CD4-positive, CD25-positive, alpha-beta regulatory T cell (primary cell): ENCODE measurements at regions not wholly inside any gene's neighbourhood (a gene's known extent, or its start where the extent isn't known, plus 50 kb on each side); places are given as distances from the start of the nearest gene placed in this dataset.

Experiments used
- ATAC-seq, 2 donors: fragments of 150-1000 bp; cut with Tn5 transposase; one replicate each; pipeline ENCODE4 v1.10.0; 2021; ENCODE audit warnings: low read depth in 2 of 2, moderate number of reproducible peaks in 2 of 2, moderate library complexity in 1 of 2
- DNase-seq, 3 donors: peaks; one replicate each; pipeline versions ENCODE4 v3.0.0 to v3.0.0-alpha.2; 2012 to 2022; ENCODE audit warnings: mixed read lengths in 1 of 3
- H3K27ac ChIP-seq: one replicate; pipeline ENCODE4 v1.7.0; 2013; ENCODE audit warnings: mild to moderate bottlenecking, low read length; ENCODE audit not compliant: insufficient read depth, poor library complexity, severe bottlenecking
- H3K27me3 ChIP-seq: one replicate; pipeline ENCODE4 v1.7.0; 2013; ENCODE audit warnings: low read length; ENCODE audit not compliant: control insufficient read depth, insufficient read depth
- H3K36me3 ChIP-seq: one replicate; pipeline ENCODE4 v1.7.0; 2013; ENCODE audit warnings: mild to moderate bottlenecking, low read length, moderate library complexity; ENCODE audit not compliant: control insufficient read depth, insufficient read depth
- H3K4me1 ChIP-seq: 2 replicates; pipeline ENCODE4 v1.7.0; 2013; ENCODE audit warnings: mild to moderate bottlenecking, low read length; ENCODE audit not compliant: insufficient read depth, control insufficient read depth, poor library complexity, severe bottlenecking
- H3K4me3 ChIP-seq: one replicate; pipeline ENCODE4 v1.7.0; 2013; ENCODE audit warnings: low read depth, mild to moderate bottlenecking, low read length, moderate library complexity
- H3K9me3 ChIP-seq, 2 experiments: 1 replicate in 1 of 2; 2 replicates in 1 of 2; pipeline ENCODE4 v1.7.0; 2013; ENCODE audit warnings: low read length in 2 of 2, mild to moderate bottlenecking in 1 of 2, moderate library complexity in 1 of 2; ENCODE audit not compliant: control insufficient read depth in 2 of 2
- H3K27ac Mint-ChIP-seq, 3 donors: one replicate each; pipeline ENCODE4 v1.8.0; 2020 to 2022; ENCODE audit warnings: mild to moderate bottlenecking in 3 of 3, mixed read lengths in 3 of 3, moderate library complexity in 2 of 3
- H3K27me3 Mint-ChIP-seq: one replicate; pipeline ENCODE4 v1.8.0; 2022; ENCODE audit warnings: mild to moderate bottlenecking, mixed read lengths
- H3K36me3 Mint-ChIP-seq: one replicate; pipeline ENCODE4 v1.8.0; 2020; ENCODE audit warnings: mixed read lengths
- H3K4me1 Mint-ChIP-seq, 4 donors: one replicate each; pipeline ENCODE4 v1.8.0; 2020 to 2022; ENCODE audit warnings: mixed read lengths in 4 of 4, mild to moderate bottlenecking in 1 of 4
- H3K4me3 Mint-ChIP-seq, 4 donors: one replicate each; pipeline ENCODE4 v1.8.0; 2020 to 2022; ENCODE audit warnings: mild to moderate bottlenecking in 4 of 4, mixed read lengths in 4 of 4, moderate library complexity in 3 of 4
- H3K9me3 Mint-ChIP-seq, 7 donors: one replicate each; pipeline ENCODE4 v1.8.0; 2020 to 2022; ENCODE audit warnings: mixed read lengths in 7 of 7, mild to moderate bottlenecking in 3 of 7, moderate library complexity in 2 of 7

- Mint-ChIP-seq H3K4me1 (no peaks in the 10 kb centered on the region), H3K27ac (no peak overlapping the region), H3K4me3 (no peak overlapping the region), H3K9me3 (peaks cover 0 to 13% (median 2%) of the 10 kb centered on the region in 7 donors), H3K27me3 (no peaks in the 10 kb centered on the region), H3K36me3 (no peaks in the 10 kb centered on the region)
- Histone ChIP-seq H3K4me1 (no peaks in the 10 kb centered on the region), H3K4me3 (no peak overlapping the region), H3K9me3 (no peaks in the 10 kb centered on the region), H3K36me3 (no peaks in the 10 kb centered on the region), H3K27ac (no peak overlapping the region), H3K27me3 (no peaks in the 10 kb centered on the region)
- ATAC-seq (no peak), DNase-seq (no peak)
These were observed 176.2 kb upstream of the TACR3 start for GRCh38 chr4:103895876-103896465.

- Histone ChIP-seq H3K27ac (no peak overlapping the region), H3K4me1 (no peaks in the 10 kb centered on the region), H3K9me3 (no peaks in the 10 kb centered on the region), H3K4me3 (no peak overlapping the region), H3K36me3 (no peaks in the 10 kb centered on the region), H3K27me3 (no peaks in the 10 kb centered on the region)
- no peak overlapping the region for H3K27ac Mint-ChIP-seq
- no peaks in the 10 kb centered on the region for H3K4me1 Mint-ChIP-seq
- ATAC-seq = no peak
- H3K36me3 Mint-ChIP-seq = no peaks in the 10 kb centered on the region
- no peak for DNase-seq
- peaks cover 0 to 5% (median 2%) of the 10 kb centered on the region in 7 donors for H3K9me3 Mint-ChIP-seq
- H3K4me3 Mint-ChIP-seq = no peak overlapping the region
- no peaks in the 10 kb centered on the region for H3K27me3 Mint-ChIP-seq
These were observed 172.8 kb upstream of the TACR3 start for GRCh38 chr4:103892586-103892985.

- ATAC-seq (no peak), DNase-seq (no peak)
- no peak overlapping the region for H3K27ac Mint-ChIP-seq
- H3K4me1 ChIP-seq = no peaks in the 10 kb centered on the region
- H3K27me3 Mint-ChIP-seq = no peaks in the 10 kb centered on the region
- H3K4me1 Mint-ChIP-seq = no peaks in the 10 kb centered on the region
- no peak overlapping the region for H3K4me3 Mint-ChIP-seq
- H3K9me3 ChIP-seq = no peaks in the 10 kb centered on the region
- H3K36me3 Mint-ChIP-seq = no peaks in the 10 kb centered on the region
- H3K4me3 ChIP-seq = no peak overlapping the region
- no peaks in the 10 kb centered on the region for H3K36me3 ChIP-seq
- peaks cover 0 to 3% (median 0%) of the 10 kb centered on the region in 7 donors for H3K9me3 Mint-ChIP-seq
- H3K27ac ChIP-seq = no peak overlapping the region
- no peaks in the 10 kb centered on the region for H3K27me3 ChIP-seq
These were observed 167.4 kb upstream of the TACR3 start for GRCh38 chr4:103887191-103887590.

- Mint-ChIP-seq H3K27ac (no peak overlapping the region), H3K4me3 (no peak overlapping the region), H3K27me3 (no peaks in the 10 kb centered on the region), H3K9me3 (peaks cover 0 to 4% (median 0%) of the 10 kb centered on the region in 7 donors), H3K4me1 (no peaks in the 10 kb centered on the region), H3K36me3 (no peaks in the 10 kb centered on the region)
- H3K4me3 ChIP-seq = no peak overlapping the region
- ATAC-seq (no peak), DNase-seq (no peak)
- no peaks in the 10 kb centered on the region for H3K27me3 ChIP-seq
- no peaks in the 10 kb centered on the region for H3K9me3 ChIP-seq
- no peak overlapping the region for H3K27ac ChIP-seq
- H3K36me3 ChIP-seq = no peaks in the 10 kb centered on the region
- no peaks in the 10 kb centered on the region for H3K4me1 ChIP-seq
These were observed 165.4 kb upstream of the TACR3 start for GRCh38 chr4:103885152-103885551.

- Mint-ChIP-seq H3K4me3 (no peak overlapping the region), H3K27me3 (no peaks in the 10 kb centered on the region), H3K27ac (no peak overlapping the region), H3K4me1 (no peaks in the 10 kb centered on the region), H3K9me3 (peaks cover 0 to 6% (median 3%) of the 10 kb centered on the region in 7 donors), H3K36me3 (no peaks in the 10 kb centered on the region)
- Histone ChIP-seq H3K4me3 (no peak overlapping the region), H3K36me3 (no peaks in the 10 kb centered on the region), H3K4me1 (no peaks in the 10 kb centered on the region), H3K27me3 (no peaks in the 10 kb centered on the region), H3K27ac (no peak overlapping the region), H3K9me3 (no peaks in the 10 kb centered on the region)
- no peak for DNase-seq
- no peak for ATAC-seq
These were observed 147.5 kb upstream of the TACR3 start for GRCh38 chr4:103867311-103867710.

- Mint-ChIP-seq H3K4me1 (no peaks in the 10 kb centered on the region), H3K9me3 (peaks cover 0 to 18% (median 3%) of the 10 kb centered on the region in 7 donors), H3K4me3 (no peak overlapping the region), H3K27ac (no peak overlapping the region), H3K36me3 (no peaks in the 10 kb centered on the region), H3K27me3 (no peaks in the 10 kb centered on the region)
- no peaks in the 10 kb centered on the region for H3K4me1 ChIP-seq
- no peaks in the 10 kb centered on the region for H3K27me3 ChIP-seq
- no peaks in the 10 kb centered on the region for H3K36me3 ChIP-seq
- DNase-seq = no peak
- no peaks in the 10 kb centered on the region for H3K9me3 ChIP-seq
- no peak overlapping the region for H3K4me3 ChIP-seq
- no peak overlapping the region for H3K27ac ChIP-seq
- ATAC-seq = no peak
These were observed 133.8 kb upstream of the TACR3 start for GRCh38 chr4:103853627-103854026.

GRCh38 chr4:103853146-103853545 lies 133.4 kb upstream of the TACR3 start:
- ATAC-seq = no peak
- Histone ChIP-seq H3K4me1 (no peaks in the 10 kb centered on the region), H3K36me3 (no peaks in the 10 kb centered on the region), H3K4me3 (no peak overlapping the region), H3K27me3 (no peaks in the 10 kb centered on the region), H3K9me3 (no peaks in the 10 kb centered on the region), H3K27ac (no peak overlapping the region)
- Mint-ChIP-seq H3K4me1 (no peaks in the 10 kb centered on the region), H3K9me3 (peaks cover 0 to 21% (median 3%) of the 10 kb centered on the region in 7 donors), H3K27me3 (no peaks in the 10 kb centered on the region), H3K27ac (no peak overlapping the region), H3K4me3 (no peak overlapping the region), H3K36me3 (no peaks in the 10 kb centered on the region)
- no peak for DNase-seq

GRCh38 chr4:103845075-103845474 lies 125.3 kb upstream of the TACR3 start:
- no peak overlapping the region for H3K27ac ChIP-seq
- DNase-seq = no peak
- peaks cover 0 to 29% (median 7%) of the 10 kb centered on the region in 7 donors for H3K9me3 Mint-ChIP-seq
- no peaks in the 10 kb centered on the region for H3K27me3 ChIP-seq
- H3K36me3 ChIP-seq = no peaks in the 10 kb centered on the region
- H3K4me3 Mint-ChIP-seq = no peak overlapping the region
- H3K9me3 ChIP-seq = no peaks in the 10 kb centered on the region
- H3K4me1 ChIP-seq = no peaks in the 10 kb centered on the region
- no peak for ATAC-seq
- no peak overlapping the region for H3K27ac Mint-ChIP-seq
- no peak overlapping the region for H3K4me3 ChIP-seq
- H3K4me1 Mint-ChIP-seq = no peaks in the 10 kb centered on the region
- no peaks in the 10 kb centered on the region for H3K36me3 Mint-ChIP-seq
- no peaks in the 10 kb centered on the region for H3K27me3 Mint-ChIP-seq
